ENCODE measurements at regions not wholly inside any gene's neighbourhood (a gene's known extent, or its start where the extent isn't known, plus 50 kb on each side); places are given as distances from the start of the nearest gene placed in this dataset.

DNA sequence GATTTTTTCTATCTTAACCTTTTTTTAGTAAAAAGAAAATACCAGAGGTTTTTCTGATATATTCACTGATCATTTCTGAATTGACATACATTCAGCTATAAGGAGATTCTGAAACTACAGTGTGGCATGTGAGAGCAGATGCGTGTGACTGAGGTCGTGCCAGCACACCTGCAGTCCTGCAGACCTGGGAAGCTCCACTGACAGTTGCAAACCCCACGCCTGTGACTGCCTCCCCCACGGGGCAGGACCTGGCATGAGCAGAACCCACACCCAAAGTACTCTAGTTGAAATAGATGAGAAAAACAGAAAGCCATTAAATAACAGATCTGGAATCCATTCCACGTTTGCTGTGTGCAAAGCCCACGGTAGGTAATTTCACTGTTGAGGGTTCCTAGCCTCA is 80.7 kb downstream of the TEX29 start:
- Histone ChIP-seq H3K36me3 (no peaks in the 10 kb centered on the region), H3K27ac (no peak overlapping the region), H3K4me3 (no peak overlapping the region), H3K4me1 (no peaks in the 10 kb centered on the region), H3K9me3 (no peaks in the 10 kb centered on the region), H3K27me3 (peaks cover 0 to 26% (median 0%) of the 10 kb centered on the region in 3 donors)
- intact Hi-C loops (cut with DNase I; ENCODE audit: low total_unique reads): no loop called here
- TF ChIP-seq EP300 (IDR thresholded peaks at IDR 0.05): no peak
- TF ChIP-seq, protein P1, sequence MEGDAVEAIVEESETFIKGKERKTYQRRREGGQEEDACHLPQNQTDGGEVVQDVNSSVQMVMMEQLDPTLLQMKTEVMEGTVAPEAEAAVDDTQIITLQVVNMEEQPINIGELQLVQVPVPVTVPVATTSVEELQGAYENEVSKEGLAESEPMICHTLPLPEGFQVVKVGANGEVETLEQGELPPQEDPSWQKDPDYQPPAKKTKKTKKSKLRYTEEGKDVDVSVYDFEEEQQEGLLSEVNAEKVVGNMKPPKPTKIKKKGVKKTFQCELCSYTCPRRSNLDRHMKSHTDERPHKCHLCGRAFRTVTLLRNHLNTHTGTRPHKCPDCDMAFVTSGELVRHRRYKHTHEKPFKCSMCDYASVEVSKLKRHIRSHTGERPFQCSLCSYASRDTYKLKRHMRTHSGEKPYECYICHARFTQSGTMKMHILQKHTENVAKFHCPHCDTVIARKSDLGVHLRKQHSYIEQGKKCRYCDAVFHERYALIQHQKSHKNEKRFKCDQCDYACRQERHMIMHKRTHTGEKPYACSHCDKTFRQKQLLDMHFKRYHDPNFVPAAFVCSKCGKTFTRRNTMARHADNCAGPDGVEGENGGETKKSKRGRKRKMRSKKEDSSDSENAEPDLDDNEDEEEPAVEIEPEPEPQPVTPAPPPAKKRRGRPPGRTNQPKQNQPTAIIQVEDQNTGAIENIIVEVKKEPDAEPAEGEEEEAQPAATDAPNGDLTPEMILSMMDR (IDR thresholded peaks at IDR 0.05): no peak
- TF ChIP-seq POLR2A (IDR thresholded peaks at IDR 0.05): no peak
- TF ChIP-seq POLR2AphosphoS5 (IDR thresholded peaks at IDR 0.05): no peak
- no peak for DNase-seq
- whole genome bisulfite sequencing, 5 donors: 65 to 82% (median 73%) methylated on average over 6 of the region's 6 CpGs

DNA sequence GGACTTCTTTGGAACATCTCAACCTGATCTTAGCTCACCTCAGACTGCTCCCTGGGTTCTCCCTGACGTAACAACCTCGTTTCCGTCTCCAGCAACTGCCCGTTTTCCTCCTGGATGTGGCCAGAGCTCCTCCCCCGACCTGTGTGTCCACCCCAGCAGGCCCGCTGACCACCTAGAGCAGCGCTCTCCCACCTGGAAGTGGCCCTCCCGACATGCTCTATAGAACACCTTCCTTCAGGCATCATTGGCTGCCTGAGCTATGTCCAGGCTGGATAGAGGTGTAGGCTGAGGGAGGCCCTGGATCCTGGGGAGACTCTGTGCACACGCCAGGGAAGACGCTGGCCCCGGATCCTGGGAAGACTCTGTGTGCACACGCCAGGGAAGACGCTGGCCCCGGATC is 81.3 kb downstream of the TEX29 start:
- Histone ChIP-seq H3K36me3 (no peaks in the 10 kb centered on the region), H3K9me3 (no peaks in the 10 kb centered on the region), H3K27ac (no peak overlapping the region), H3K4me3 (no peak overlapping the region), H3K27me3 (peaks cover 0 to 26% (median 0%) of the 10 kb centered on the region in 3 donors), H3K4me1 (no peaks in the 10 kb centered on the region)
- no peak for DNase-seq
- intact Hi-C loops (cut with DNase I; ENCODE audit: low total_unique reads): no loop called here
- WGBS, 5 donors: 72 to 89% (median 81%) methylated on average over 14 of the region's 14 CpGs
- no peak for TF ChIP-seq EP300 (IDR thresholded peaks at IDR 0.05)
- no peak for TF ChIP-seq POLR2AphosphoS5 (IDR thresholded peaks at IDR 0.05)
- TF ChIP-seq, protein P1 (IDR thresholded peaks at IDR 0.05): no peak
- no peak for TF ChIP-seq POLR2A (IDR thresholded peaks at IDR 0.05)

DNA sequence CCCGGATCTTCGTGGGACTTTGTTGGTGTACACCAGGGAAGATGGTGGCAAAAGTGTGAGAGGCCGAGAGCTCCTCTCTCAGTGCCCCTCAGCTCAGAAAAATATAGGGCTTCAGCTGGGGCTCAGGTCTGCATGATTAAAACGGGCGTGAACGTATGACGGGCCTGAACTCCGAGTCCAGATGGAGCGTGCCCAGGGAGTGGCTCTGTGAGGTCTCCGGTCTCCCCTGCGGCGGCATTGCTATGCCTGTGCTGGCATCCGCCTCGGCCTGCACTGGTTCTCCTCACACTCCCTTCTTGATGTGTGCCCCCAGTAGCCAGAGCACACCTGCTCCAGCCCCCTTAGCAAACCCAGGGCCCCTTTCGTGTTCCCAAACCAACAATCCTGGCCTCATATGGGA is 82.0 kb downstream of the TEX29 start:
- Histone ChIP-seq H3K27me3 (peaks cover 0 to 30% (median 0%) of the 10 kb centered on the region in 3 donors), H3K36me3 (no peaks in the 10 kb centered on the region), H3K4me1 (no peaks in the 10 kb centered on the region), H3K27ac (no peak overlapping the region), H3K9me3 (no peaks in the 10 kb centered on the region), H3K4me3 (no peak overlapping the region)
- TF ChIP-seq POLR2AphosphoS5 (IDR thresholded peaks at IDR 0.05): no peak
- TF ChIP-seq POLR2A (IDR thresholded peaks at IDR 0.05): no peak
- TF ChIP-seq, protein P1 (IDR thresholded peaks at IDR 0.05): no peak
- no peak for TF ChIP-seq EP300 (IDR thresholded peaks at IDR 0.05)
- 79 to 91% (median 88%) methylated on average over 15 of the region's 15 CpGs for WGBS, 5 donors
- intact Hi-C loops (cut with DNase I; ENCODE audit: low total_unique reads): no loop called here
- no peak for DNase-seq

DNA sequence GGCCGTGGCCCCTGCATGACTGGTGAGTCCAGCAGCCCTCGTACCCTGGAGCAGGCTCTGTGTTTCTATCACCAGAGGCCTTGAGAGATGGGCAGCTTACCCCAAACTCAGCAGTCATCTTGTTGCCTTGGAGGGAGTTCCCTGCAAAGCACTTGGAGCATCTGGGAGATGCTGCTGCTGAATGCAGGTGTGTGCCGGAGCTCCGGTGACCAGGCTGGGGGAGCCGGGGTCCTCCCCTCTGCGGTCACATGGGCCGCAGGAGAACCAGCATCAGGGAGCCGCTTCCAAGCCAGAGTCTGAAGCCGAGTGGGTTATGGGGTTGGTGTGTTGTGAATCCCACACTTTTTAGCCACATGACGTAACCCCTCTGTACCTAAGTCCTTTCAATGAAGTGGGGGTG is 82.8 kb downstream of the TEX29 start:
- H3K36me3 ChIP-seq: no peaks in the 10 kb centered on the region
- intact Hi-C loops (cut with DNase I; ENCODE audit: low total_unique reads): no loop called here
- WGBS, 5 donors: 79 to 90% (median 84%) methylated on average over 9 to 10 of the region's 10 CpGs
- no peak overlapping the region for H3K27ac ChIP-seq
- TF ChIP-seq, protein P1 (IDR thresholded peaks at IDR 0.05): no peak
- TF ChIP-seq EP300 (IDR thresholded peaks at IDR 0.05): no peak
- H3K27me3 ChIP-seq: peaks cover 0 to 33% (median 0%) of the 10 kb centered on the region in 3 donors
- no peaks in the 10 kb centered on the region for H3K9me3 ChIP-seq
- DNase-seq: no peak
- no peaks in the 10 kb centered on the region for H3K4me1 ChIP-seq
- H3K4me3 ChIP-seq: no peak overlapping the region

Measured in stomach (tissue), 8 donors.